OCI-LY7 (cell line): ENCODE measurements at regions not wholly inside any gene's neighbourhood (a gene's known extent, or its start where the extent isn't known, plus 50 kb on each side); places are given as distances from the start of the nearest gene placed in this dataset.
A peak's percentile ranks its signal among the peaks of the same experiment; 100 is the strongest.
"Not testable (repeated sequence)": the region's sequence is repeated elsewhere in the genome, so short reads cannot be mapped to it uniquely, and the experiment has no call there.

ENCODE experiments used
- BruUV-seq: library from RNA; stranded (reverse); fragments of 400-500 nt; replicated peaks from 2 replicates; lab custom pipeline; 2021; lab: Mats Ljungman, UMichigan
- CTCF ChIA-PET: fragments of 300-600 bp; sonication (Branson Sonifier 250); formaldehyde crosslinking; loops from one replicate; lab custom pipeline; 2022; ENCODE audit warnings: antibody characterized with exemption; ENCODE audit not compliant: unreplicated experiment; lab: Charles Lee
- POLR2A ChIA-PET: fragments of 300-600 bp; sonication (Branson Sonifier 250); formaldehyde crosslinking; loops from one replicate; lab custom pipeline; 2022; ENCODE audit warnings: antibody characterized with exemption; lab: Charles Lee
- DNase-seq: peaks from one replicate; pipeline ENCODE4 v3.0.0-alpha.2; 2015; ENCODE audit warnings: low spot score
- H2AFZ ChIP-seq: fragments of 200-600 bp; sonication (generic), shearing (Covaris generic); 2 replicates; pipeline ENCODE4 v1.6.1; 2014; ENCODE audit warnings: mild to moderate bottlenecking, antibody characterized with exemption, low read length, moderate library complexity
- H3K27ac ChIP-seq: fragments of 200-600 bp; sonication (generic); 2 replicates; pipeline ENCODE4 v1.5.1; 2014; ENCODE audit warnings: mixed run types, low read depth, mild to moderate bottlenecking, moderate library complexity, low read length, inconsistent platforms; ENCODE audit not compliant: poor library complexity, severe bottlenecking
- H3K36me3 ChIP-seq: fragments of 200-600 bp; sonication (generic); 2 replicates; pipeline ENCODE4 v1.6.1; 2014; ENCODE audit warnings: mild to moderate bottlenecking, antibody characterized with exemption, low read length, moderate library complexity, mixed read lengths; ENCODE audit not compliant: insufficient read depth
- H3K4me1 ChIP-seq: fragments of 200-600 bp; sonication (generic); 2 replicates; pipeline ENCODE4 v1.5.1; 2014; ENCODE audit warnings: mild to moderate bottlenecking, low read length; ENCODE audit not compliant: insufficient read depth, poor library complexity, severe bottlenecking
- H3K4me2 ChIP-seq: fragments of 200-600 bp; sonication (generic); 2 replicates; pipeline ENCODE4 v1.6.1; 2014; ENCODE audit warnings: mild to moderate bottlenecking, low read length
- H3K4me3 ChIP-seq: fragments of 200-600 bp; sonication (generic); 2 replicates; pipeline ENCODE4 v1.5.1; 2014; ENCODE audit warnings: mild to moderate bottlenecking, low read depth, low read length; ENCODE audit not compliant: poor library complexity, severe bottlenecking
- H3K79me2 ChIP-seq: fragments of 200-600 bp; sonication (generic); 2 replicates; pipeline ENCODE4 v1.6.1; 2016; ENCODE audit warnings: low read depth, mild to moderate bottlenecking, low read length, moderate library complexity, mixed read lengths; ENCODE audit not compliant: insufficient read depth
- H3K9me2 ChIP-seq: fragments of 200-600 bp; sonication (generic); 2 replicates; pipeline ENCODE4 v1.6.1; 2016; ENCODE audit warnings: mild to moderate bottlenecking, low read length, mixed read lengths; ENCODE audit not compliant: insufficient read depth
- H3K9me3 ChIP-seq: fragments of 200-600 bp; sonication (generic); 2 replicates; pipeline ENCODE4 v1.6.1; 2014; ENCODE audit warnings: mild to moderate bottlenecking, mixed run types, low read length, mixed read lengths
- H4K20me1 ChIP-seq: fragments of 200-600 bp; sonication (generic); 2 replicates; pipeline ENCODE4 v1.6.1; 2014; ENCODE audit warnings: mild to moderate bottlenecking, antibody characterized with exemption, low read length, moderate library complexity, mixed read lengths; ENCODE audit not compliant: insufficient read depth
- EZH2phosphoT487 ChIP-seq: fragments of 200-600 bp; sonication (generic); IDR thresholded peaks from 2 replicates; pipeline ENCODE4 v1.6.1; 2018; ENCODE audit warnings: low read depth, borderline replicate concordance, mild to moderate bottlenecking, mixed run types, antibody characterized with exemption, low read length, moderate library complexity, mixed read lengths
- intact Hi-C: fragments of 100-400 bp; cut with micrococcal nuclease; formaldehyde crosslinking; loops from one replicate; pipeline ENCODE4 v1.10.0; 2022; ENCODE audit not compliant: unreplicated experiment
- TF ChIP-seq, protein P1 (sequence below): fragments of 200-600 bp; sonication (generic); conservative IDR thresholded peaks from 2 replicates; pipeline ENCODE4 v1.5.1; 2014; ENCODE audit warnings: mild to moderate bottlenecking, antibody characterized with exemption, low read length, moderate library complexity, mixed read lengths

DNA sequence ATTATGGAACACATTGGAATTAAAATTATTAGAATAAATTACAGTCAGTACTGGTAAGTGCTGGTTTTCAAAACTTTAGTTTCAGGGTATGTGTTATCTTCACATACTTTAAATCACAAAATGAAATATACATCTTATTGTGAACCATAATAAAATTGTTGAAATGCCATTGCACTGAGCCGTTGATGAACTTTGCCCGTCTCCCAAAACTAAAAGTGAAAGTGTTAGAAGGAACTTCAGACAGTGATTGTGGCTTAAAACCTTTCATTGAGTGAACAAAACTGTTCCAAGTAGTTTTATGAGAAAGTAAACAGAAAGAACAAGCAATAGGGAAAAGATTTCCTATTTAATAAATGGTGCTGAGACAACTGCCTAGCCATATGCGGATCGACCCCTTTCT lies 811.6 kb downstream of the PLCL1 start:
- 0 out of 2 replicates have a peak, but pooled peaks cover 5% of the 10 kb centered on the region for H3K36me3 ChIP-seq
- intact Hi-C loops: no loop called here
- CTCF ChIA-PET: no interaction called here

DNA sequence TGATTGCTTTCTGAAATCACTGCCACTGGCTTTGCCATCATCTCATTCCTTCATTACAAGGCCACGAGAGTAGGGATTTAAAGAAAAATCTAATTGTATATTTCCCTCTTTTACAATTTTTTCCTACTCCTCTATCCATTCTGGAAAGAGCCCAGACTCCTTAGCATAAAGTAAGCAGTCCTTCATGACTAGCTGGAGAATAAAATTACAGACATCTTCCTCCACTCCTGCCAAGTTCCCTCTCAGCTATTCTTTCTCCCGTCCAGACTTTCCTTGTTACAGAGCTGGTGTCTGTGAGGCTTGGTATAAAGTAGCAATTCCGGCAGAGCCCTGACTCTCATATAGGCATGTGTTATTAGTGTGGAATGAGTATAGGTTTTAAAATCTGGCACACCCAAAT lies 806.8 kb downstream of the PLCL1 start:
- H3K79me2 ChIP-seq: no peaks in the 10 kb centered on the region
- POLR2A ChIA-PET: interaction anchor here (0.5 to 0.8 kb wide), 3 partner anchors 23 to 691 kb away, joined by 3 to 4 read pairs (median 3); no protein-coding TSS in a partner anchor
- BruUV-seq: no TSS peak
- no peak overlapping the region for H3K27ac ChIP-seq
- TF ChIP-seq, protein P1, sequence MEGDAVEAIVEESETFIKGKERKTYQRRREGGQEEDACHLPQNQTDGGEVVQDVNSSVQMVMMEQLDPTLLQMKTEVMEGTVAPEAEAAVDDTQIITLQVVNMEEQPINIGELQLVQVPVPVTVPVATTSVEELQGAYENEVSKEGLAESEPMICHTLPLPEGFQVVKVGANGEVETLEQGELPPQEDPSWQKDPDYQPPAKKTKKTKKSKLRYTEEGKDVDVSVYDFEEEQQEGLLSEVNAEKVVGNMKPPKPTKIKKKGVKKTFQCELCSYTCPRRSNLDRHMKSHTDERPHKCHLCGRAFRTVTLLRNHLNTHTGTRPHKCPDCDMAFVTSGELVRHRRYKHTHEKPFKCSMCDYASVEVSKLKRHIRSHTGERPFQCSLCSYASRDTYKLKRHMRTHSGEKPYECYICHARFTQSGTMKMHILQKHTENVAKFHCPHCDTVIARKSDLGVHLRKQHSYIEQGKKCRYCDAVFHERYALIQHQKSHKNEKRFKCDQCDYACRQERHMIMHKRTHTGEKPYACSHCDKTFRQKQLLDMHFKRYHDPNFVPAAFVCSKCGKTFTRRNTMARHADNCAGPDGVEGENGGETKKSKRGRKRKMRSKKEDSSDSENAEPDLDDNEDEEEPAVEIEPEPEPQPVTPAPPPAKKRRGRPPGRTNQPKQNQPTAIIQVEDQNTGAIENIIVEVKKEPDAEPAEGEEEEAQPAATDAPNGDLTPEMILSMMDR: no peak
- TF ChIP-seq EZH2phosphoT487: no peak
- H3K9me3 ChIP-seq: peaks cover 8% of the 10 kb centered on the region; the same call in 1 of the 2 replicates
- H3K36me3 ChIP-seq: 0 out of 2 replicates have a peak, but pooled peaks cover 5% of the 10 kb centered on the region
- H2AFZ ChIP-seq: no peak overlapping the region; the same call in 1 of the 2 replicates
- no peak overlapping the region for H3K4me3 ChIP-seq
- H3K9me2 ChIP-seq: no peaks in the 10 kb centered on the region
- DNase-seq: no peak
- H4K20me1 ChIP-seq: no peaks in the 10 kb centered on the region
- H3K4me1 ChIP-seq: peaks cover 4% of the 10 kb centered on the region
- intact Hi-C loops: no loop called here
- CTCF ChIA-PET: no interaction called here
- no peak overlapping the region for H3K4me2 ChIP-seq

More for the DNA sequence above, 811.6 kb downstream of the PLCL1 start:
- no peaks in the 10 kb centered on the region for H4K20me1 ChIP-seq
- BruUV-seq: no TSS peak
- peak overlapping the region; percentile 42 for H3K4me3 ChIP-seq
- H2AFZ ChIP-seq: peak overlapping the region; percentile 93
- H3K9me3 ChIP-seq: peaks cover 8% of the 10 kb centered on the region; the same call in 1 of the 2 replicates
- TF ChIP-seq EZH2phosphoT487: no peak
- TF ChIP-seq, protein P1: no peak
- no peaks in the 10 kb centered on the region for H3K9me2 ChIP-seq
- POLR2A ChIA-PET: no interaction called here
- peaks cover 4% of the 10 kb centered on the region for H3K4me1 ChIP-seq
- DNase-seq: peak; percentile 36
- H3K27ac ChIP-seq: no peak overlapping the region
- peak overlapping the region; percentile 56 for H3K4me2 ChIP-seq
- no peaks in the 10 kb centered on the region for H3K79me2 ChIP-seq

DNA sequence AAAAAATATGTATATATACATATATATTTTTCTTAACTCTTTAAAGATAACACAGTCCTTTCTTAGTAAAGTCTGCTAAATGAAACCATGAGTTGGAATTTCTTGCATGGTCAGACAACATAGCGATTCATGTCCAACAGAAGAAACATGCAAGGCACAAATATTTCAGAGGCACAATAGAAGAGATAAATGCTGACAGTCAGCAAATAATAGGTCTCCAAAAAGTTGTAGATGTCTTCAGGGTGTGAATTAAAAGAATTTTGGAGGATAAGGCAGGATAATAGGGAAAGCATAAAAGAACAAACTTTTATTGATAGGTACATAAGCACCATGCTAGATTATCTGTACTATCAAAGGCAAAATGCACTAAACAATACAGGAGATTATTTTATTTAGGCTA lies 800.2 kb downstream of the PLCL1 start:
- no peak for DNase-seq
- intact Hi-C loops: no loop called here
- Histone ChIP-seq H2AFZ (no peak overlapping the region), H3K4me3 (no peak overlapping the region), H3K27ac (no peak overlapping the region), H4K20me1 (no peaks in the 10 kb centered on the region), H3K79me2 (no peaks in the 10 kb centered on the region), H3K9me3 (no peaks in the 10 kb centered on the region), H3K4me2 (no peak overlapping the region), H3K36me3 (no peaks in the 10 kb centered on the region), H3K4me1 (no peaks in the 10 kb centered on the region), H3K9me2 (no peaks in the 10 kb centered on the region)
- no peak for TF ChIP-seq EZH2phosphoT487
- TF ChIP-seq, protein P1: no peak
- BruUV-seq: no TSS peak
- POLR2A ChIA-PET: interaction anchor here (0.6 kb wide), 1 partner anchor 56 kb away, joined by 3 read pairs; no protein-coding TSS in a partner anchor
- CTCF ChIA-PET: no interaction called here

GRCh38 chr2:198602986-198603385 lies 798.6 kb downstream of the PLCL1 start:
- POLR2A ChIA-PET, H4K20me1 ChIP-seq, H3K27ac ChIP-seq, H3K9me3 ChIP-seq, BruUV-seq, H3K4me1 ChIP-seq, DNase-seq, H3K4me2 ChIP-seq, H2AFZ ChIP-seq, intact Hi-C loops, H3K36me3 ChIP-seq, H3K79me2 ChIP-seq, H3K9me2 ChIP-seq, CTCF ChIA-PET, H3K4me3 ChIP-seq: not testable (repeated sequence)
